AG04450 (cell line): ENCODE measurements at regions not wholly inside any gene's neighbourhood (a gene's known extent, or its start where the extent isn't known, plus 50 kb on each side); places are given as distances from the start of the nearest gene placed in this dataset.

ENCODE experiments used
- CTCF ChIA-PET: fragments of 300-600, 350-600 bp; formaldehyde crosslinking; extraction: SDS; loops from one replicate; lab custom pipeline; 2022; ENCODE audit warnings: antibody characterized with exemption, inconsistent platforms; lab: Charles Lee
- POLR2A ChIA-PET: fragments of 350-600 bp; formaldehyde crosslinking; extraction: SDS; loops from one replicate; lab custom pipeline; 2021; ENCODE audit warnings: antibody characterized with exemption, inconsistent platforms; lab: Yijun Ruan, JAX
- DNase-seq: peaks from one replicate; pipeline ENCODE4 v3.0.0-alpha.2; 2011; ENCODE audit warnings: low read depth, low spot score
- H3K27ac ChIP-seq: one replicate; pipeline ENCODE4 v1.5.1; 2012; ENCODE audit warnings: low read depth, low read length, control low read depth
- H3K27me3 ChIP-seq: one replicate; pipeline ENCODE4 v1.6.0; 2012; ENCODE audit warnings: low read length; ENCODE audit not compliant: control insufficient read depth, insufficient read depth
- H3K4me3 ChIP-seq: 2 replicates; pipeline ENCODE4 v1.5.1; 2011; ENCODE audit warnings: mild to moderate bottlenecking, low read depth, low read length, control low read depth
- H3K9me3 ChIP-seq: 2 replicates; pipeline ENCODE4 v1.5.1; 2012; ENCODE audit warnings: low read length; ENCODE audit not compliant: control insufficient read depth, insufficient read depth
- TF ChIP-seq, protein P1 (sequence below): IDR thresholded peaks from 2 replicates; pipeline ENCODE4 v1.5.1; 2011; ENCODE audit warnings: low read depth, low read length, control low read depth, inconsistent platforms

- ChIA-PET CTCF (no interaction called here), POLR2A (no interaction called here)
- TF ChIP-seq, protein P1, sequence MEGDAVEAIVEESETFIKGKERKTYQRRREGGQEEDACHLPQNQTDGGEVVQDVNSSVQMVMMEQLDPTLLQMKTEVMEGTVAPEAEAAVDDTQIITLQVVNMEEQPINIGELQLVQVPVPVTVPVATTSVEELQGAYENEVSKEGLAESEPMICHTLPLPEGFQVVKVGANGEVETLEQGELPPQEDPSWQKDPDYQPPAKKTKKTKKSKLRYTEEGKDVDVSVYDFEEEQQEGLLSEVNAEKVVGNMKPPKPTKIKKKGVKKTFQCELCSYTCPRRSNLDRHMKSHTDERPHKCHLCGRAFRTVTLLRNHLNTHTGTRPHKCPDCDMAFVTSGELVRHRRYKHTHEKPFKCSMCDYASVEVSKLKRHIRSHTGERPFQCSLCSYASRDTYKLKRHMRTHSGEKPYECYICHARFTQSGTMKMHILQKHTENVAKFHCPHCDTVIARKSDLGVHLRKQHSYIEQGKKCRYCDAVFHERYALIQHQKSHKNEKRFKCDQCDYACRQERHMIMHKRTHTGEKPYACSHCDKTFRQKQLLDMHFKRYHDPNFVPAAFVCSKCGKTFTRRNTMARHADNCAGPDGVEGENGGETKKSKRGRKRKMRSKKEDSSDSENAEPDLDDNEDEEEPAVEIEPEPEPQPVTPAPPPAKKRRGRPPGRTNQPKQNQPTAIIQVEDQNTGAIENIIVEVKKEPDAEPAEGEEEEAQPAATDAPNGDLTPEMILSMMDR = no peak
- DNase-seq = no peak
- no peak overlapping the region for H3K4me3 ChIP-seq
- H3K27me3 ChIP-seq = peaks cover 9% of the 10 kb centered on the region
- H3K27ac ChIP-seq = no peak overlapping the region
- H3K9me3 ChIP-seq = no peaks in the 10 kb centered on the region
Observed at GRCh38 chr3:186464424-186465093, 79.6 kb downstream of the CRYGS start.

DNA sequence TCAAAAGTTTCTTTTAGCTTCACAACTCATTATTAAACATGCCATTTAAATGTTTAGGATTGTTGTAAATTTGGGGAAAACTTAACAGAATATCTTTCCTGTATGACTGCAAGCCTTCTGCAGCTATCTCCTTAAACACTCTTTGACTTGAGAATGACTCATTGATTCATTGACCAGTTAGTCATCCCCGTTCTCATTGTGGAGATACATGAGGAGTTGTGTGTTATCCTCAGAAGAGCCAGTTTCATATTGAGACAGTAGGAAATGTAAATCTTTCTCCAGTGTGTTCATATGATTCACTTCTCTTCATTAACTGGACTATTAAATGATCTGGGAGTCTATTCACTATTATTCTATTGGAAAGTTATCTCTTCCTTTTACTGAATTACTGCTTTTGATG lies 83.0 kb downstream of the CRYGS start:
- H3K4me3 ChIP-seq = no peak overlapping the region
- H3K27me3 ChIP-seq = peaks cover 8% of the 10 kb centered on the region
- ChIA-PET POLR2A (no interaction called here), CTCF (interaction anchor here (1.0 kb wide), 1 partner anchor 79 kb away, joined by 3 read pairs; no protein-coding TSS in a partner anchor)
- H3K9me3 ChIP-seq = no peaks in the 10 kb centered on the region
- no peak overlapping the region for H3K27ac ChIP-seq
- peak; percentile 6 for DNase-seq
- TF ChIP-seq, protein P1 = no peak

GRCh38 chr3:186459108-186459467 lies 85.1 kb downstream of the CRYGS start:
- H3K4me3 ChIP-seq = no peak overlapping the region
- ChIA-PET CTCF (no interaction called here), POLR2A (no interaction called here)
- H3K9me3 ChIP-seq = no peaks in the 10 kb centered on the region
- DNase-seq = no peak
- TF ChIP-seq, protein P1 = no peak
- H3K27ac ChIP-seq = no peak overlapping the region
- peaks cover 10% of the 10 kb centered on the region for H3K27me3 ChIP-seq

DNA sequence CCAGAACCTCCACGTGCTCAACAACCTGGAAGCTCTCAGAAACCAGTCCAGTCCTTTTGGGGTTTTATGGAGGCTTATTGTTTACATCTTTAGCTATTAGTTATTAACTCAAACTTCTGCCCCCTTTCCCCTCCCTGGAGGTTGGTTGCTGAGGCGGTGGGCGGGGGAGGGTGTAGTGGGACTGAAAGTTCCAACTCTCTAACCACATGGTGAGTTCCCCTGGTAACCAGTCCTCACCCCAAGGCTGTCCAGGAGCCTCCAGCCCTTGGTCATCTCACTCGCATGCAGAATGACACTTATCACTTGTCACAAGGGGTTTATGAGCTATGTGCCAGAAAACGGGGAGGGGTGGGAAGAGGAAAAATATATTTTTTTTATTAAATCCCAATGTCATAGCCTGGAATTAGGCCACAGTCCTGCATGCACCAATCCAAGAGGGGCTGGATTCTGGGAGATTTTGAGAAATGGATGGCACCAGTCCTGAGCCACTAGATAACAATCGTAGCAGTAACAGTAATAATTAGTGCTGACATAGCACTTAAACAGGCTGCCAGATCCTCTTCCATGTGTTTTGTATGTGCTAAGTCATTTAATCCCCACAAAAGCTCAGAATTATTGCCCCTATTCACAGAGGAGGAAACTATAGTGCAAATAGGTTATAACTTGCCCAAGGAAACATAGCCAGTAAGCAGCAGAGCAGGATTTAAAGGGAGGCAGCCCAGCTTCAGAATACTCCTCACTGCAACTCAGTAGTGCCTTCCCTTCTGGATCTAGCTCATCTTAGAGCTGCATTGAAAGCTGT lies 85.7 kb downstream of the CRYGS start:
- no peak overlapping the region for H3K4me3 ChIP-seq
- H3K27ac ChIP-seq = no peak overlapping the region
- TF ChIP-seq, protein P1 = no peak
- no peaks in the 10 kb centered on the region for H3K9me3 ChIP-seq
- POLR2A ChIA-PET = no interaction called here
- H3K27me3 ChIP-seq = peaks cover 10% of the 10 kb centered on the region
- CTCF ChIA-PET = no interaction called here
- DNase-seq = no peak

DNA sequence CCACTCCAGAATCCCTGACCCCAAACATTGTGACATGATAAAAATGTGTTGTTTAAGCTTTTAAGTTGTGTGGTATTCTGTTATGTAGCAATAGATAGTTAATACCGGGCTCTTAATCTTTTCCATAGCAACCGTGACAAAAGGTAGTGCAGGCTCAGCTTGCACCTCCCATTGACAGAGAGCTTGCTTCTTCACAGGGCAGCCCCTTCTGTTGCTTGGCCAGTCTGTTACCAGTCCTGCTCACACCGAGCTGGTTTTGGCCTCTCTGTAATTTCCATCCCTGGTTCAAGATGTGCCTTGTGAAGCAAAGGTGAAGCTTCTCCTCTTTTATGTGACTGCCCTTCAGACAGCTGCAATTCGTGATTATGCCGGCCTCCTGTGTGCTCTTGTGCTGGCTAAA lies 86.9 kb downstream of the CRYGS start:
- no peak for DNase-seq
- Histone ChIP-seq H3K27me3 (peaks cover 10% of the 10 kb centered on the region), H3K4me3 (no peak overlapping the region), H3K27ac (no peak overlapping the region), H3K9me3 (no peaks in the 10 kb centered on the region)
- ChIA-PET POLR2A (no interaction called here), CTCF (no interaction called here)
- TF ChIP-seq, protein P1 = no peak
